GM18502 (cell line): ENCODE measurements at regions not wholly inside any gene's neighbourhood (a gene's known extent, or its start where the extent isn't known, plus 50 kb on each side); places are given as distances from the start of the nearest gene placed in this dataset.
"Not testable (repeated sequence)": the region's sequence is repeated elsewhere in the genome, so short reads cannot be mapped to it uniquely, and the experiment has no call there.

ENCODE experiments used
- ATAC-seq: cut with Tn5 transposase; IDR thresholded peaks from one replicate; pipeline ENCODE4 v1.9.1; 2021; ENCODE audit warnings: mild to moderate bottlenecking; ENCODE audit not compliant: unreplicated experiment, poor library complexity

GRCh38 chr4:38455092-38455862 is 208.7 kb upstream of the KLF3 start:
- ATAC-seq = peak; percentile 72

GRCh38 chr4:38456096-38456495 is 207.9 kb upstream of the KLF3 start:
- no peak for ATAC-seq

GRCh38 chr4:38461342-38461741 is 202.7 kb upstream of the KLF3 start:
- no peak for ATAC-seq

GRCh38 chr4:38462367-38463055 is 201.5 kb upstream of the KLF3 start:
- no peak for ATAC-seq

- no peak for ATAC-seq
Measured at GRCh38 chr4:38463268-38463958, 200.6 kb upstream of the KLF3 start.

GRCh38 chr4:38464328-38464727 is 199.7 kb upstream of the KLF3 start:
- ATAC-seq = no peak

GRCh38 chr4:38466401-38466800 is 197.6 kb upstream of the KLF3 start:
- ATAC-seq = no peak

GRCh38 chr4:38467296-38467695 is 196.7 kb upstream of the KLF3 start:
- ATAC-seq = no peak

GRCh38 chr4:38468339-38468866 is 195.6 kb upstream of the KLF3 start:
- no peak for ATAC-seq

GRCh38 chr4:38469410-38469809 is 194.6 kb upstream of the KLF3 start:
- ATAC-seq = no peak

- ATAC-seq = no peak
Measured at GRCh38 chr4:38470735-38471262, 193.2 kb upstream of the KLF3 start.

GRCh38 chr4:38482696-38483095 is 181.3 kb upstream of the KLF3 start:
- ATAC-seq = no peak

GRCh38 chr4:38483628-38484027 is 180.4 kb upstream of the KLF3 start:
- ATAC-seq = not testable (repeated sequence)

GRCh38 chr4:38489011-38489861 is 174.8 kb upstream of the KLF3 start:
- ATAC-seq = no peak

- no peak for ATAC-seq
Measured at GRCh38 chr4:38489924-38490639, 173.9 kb upstream of the KLF3 start.

- no peak for ATAC-seq
Measured at GRCh38 chr4:38490753-38491446, 173.1 kb upstream of the KLF3 start.

- ATAC-seq = no peak
Measured at GRCh38 chr4:38491854-38492478, 172.0 kb upstream of the KLF3 start.

GRCh38 chr4:38493066-38493465 is 170.9 kb upstream of the KLF3 start:
- no peak for ATAC-seq
